Subcutaneous abdominal adipose tissue (tissue), 5 donors: ENCODE measurements at regions not wholly inside any gene's neighbourhood (a gene's known extent, or its start where the extent isn't known, plus 50 kb on each side); places are given as distances from the start of the nearest gene placed in this dataset.

Experiments
- H3K27ac ChIP-seq: one replicate; pipeline ENCODE4 v1.7.0; 2013; ENCODE audit warnings: low read depth, mild to moderate bottlenecking, inconsistent platforms, low read length, moderate library complexity
- H3K27me3 ChIP-seq, 5 donors: one replicate each; pipeline ENCODE4 v1.7.0; 2013; ENCODE audit warnings: low read length in 5 of 5, inconsistent platforms in 1 of 5; ENCODE audit not compliant: control insufficient read depth in 5 of 5, insufficient read depth in 4 of 5
- H3K36me3 ChIP-seq, 5 donors: one replicate each; pipeline ENCODE4 v1.7.0; 2013; ENCODE audit warnings: low read length in 5 of 5; ENCODE audit not compliant: control insufficient read depth in 5 of 5, insufficient read depth in 5 of 5
- H3K4me1 ChIP-seq, 5 donors: one replicate each; pipeline ENCODE4 v1.7.0; 2013; ENCODE audit warnings: low read length in 5 of 5, mild to moderate bottlenecking in 3 of 5, moderate library complexity in 1 of 5; ENCODE audit not compliant: control insufficient read depth in 5 of 5, insufficient read depth in 5 of 5
- H3K4me3 ChIP-seq, 5 donors: one replicate each; pipeline ENCODE4 v1.7.0; 2013; ENCODE audit warnings: low read length in 5 of 5, low read depth in 1 of 5
- H3K9ac ChIP-seq, 5 donors: one replicate each; pipeline ENCODE4 v1.7.0; 2013; ENCODE audit warnings: low read length in 5 of 5, mild to moderate bottlenecking in 4 of 5, moderate library complexity in 3 of 5
- H3K9me3 ChIP-seq, 5 donors: one replicate each; pipeline ENCODE4 v1.7.0; 2013; ENCODE audit warnings: low read length in 5 of 5; ENCODE audit not compliant: control insufficient read depth in 5 of 5
- donor health status: healthy.
- donor health status: healthy.
- donor health status: healthy.
- donor health status: healthy.
- donor health status: healthy.

DNA sequence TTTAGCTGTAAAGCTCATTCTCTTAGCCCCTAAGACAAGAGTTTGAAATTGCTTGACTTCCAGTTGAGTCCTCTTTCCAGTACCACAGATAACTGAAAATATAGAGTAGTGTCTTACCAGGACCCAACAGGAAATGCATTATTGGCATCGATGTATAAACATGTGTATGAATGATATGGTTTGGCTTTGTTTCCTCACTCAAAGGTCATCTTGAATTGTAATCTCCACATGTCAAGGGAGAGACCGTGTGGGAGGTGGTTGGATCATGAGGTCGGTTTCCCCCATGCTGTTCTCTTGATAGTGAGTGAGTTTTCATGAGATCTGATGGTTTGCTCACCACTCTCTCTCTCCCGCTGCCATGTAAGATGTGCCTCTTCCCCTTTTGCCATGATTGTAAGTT, 745.0 kb downstream of the TMEM182 start:
- no peaks in the 10 kb centered on the region for H3K36me3 ChIP-seq
- H3K4me1 ChIP-seq = no peaks in the 10 kb centered on the region
- H3K27ac ChIP-seq = no peak overlapping the region
- no peak overlapping the region for H3K4me3 ChIP-seq
- H3K27me3 ChIP-seq = no peaks in the 10 kb centered on the region
- peaks cover 0 to 4% (median 0%) of the 10 kb centered on the region in 5 donors for H3K9me3 ChIP-seq
- no peak overlapping the region for H3K9ac ChIP-seq

DNA sequence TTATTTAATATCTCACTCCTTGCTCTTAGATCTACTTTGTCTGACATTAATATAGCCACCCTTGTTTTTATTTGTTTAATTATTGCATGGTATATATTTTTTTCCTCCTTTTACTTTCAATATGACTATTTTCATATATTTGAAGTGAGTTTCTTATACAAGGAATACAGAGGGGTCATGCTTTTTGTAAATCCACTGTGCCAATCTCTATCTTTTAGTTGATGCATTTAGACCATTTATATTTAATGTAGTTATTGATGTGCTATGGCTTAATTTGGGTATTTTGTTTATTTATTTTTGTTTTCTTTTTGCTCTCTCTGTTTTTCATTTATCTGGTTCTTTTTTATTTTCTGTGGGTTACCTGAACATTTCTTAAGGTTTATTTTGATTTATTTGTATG, 750.6 kb downstream of the TMEM182 start:
- Histone ChIP-seq H3K4me3 (no peak overlapping the region), H3K9me3 (peaks cover 0 to 11% (median 0%) of the 10 kb centered on the region in 5 donors), H3K36me3 (no peaks in the 10 kb centered on the region), H3K27me3 (no peaks in the 10 kb centered on the region), H3K9ac (no peak overlapping the region), H3K4me1 (no peaks in the 10 kb centered on the region), H3K27ac (no peak overlapping the region)

DNA sequence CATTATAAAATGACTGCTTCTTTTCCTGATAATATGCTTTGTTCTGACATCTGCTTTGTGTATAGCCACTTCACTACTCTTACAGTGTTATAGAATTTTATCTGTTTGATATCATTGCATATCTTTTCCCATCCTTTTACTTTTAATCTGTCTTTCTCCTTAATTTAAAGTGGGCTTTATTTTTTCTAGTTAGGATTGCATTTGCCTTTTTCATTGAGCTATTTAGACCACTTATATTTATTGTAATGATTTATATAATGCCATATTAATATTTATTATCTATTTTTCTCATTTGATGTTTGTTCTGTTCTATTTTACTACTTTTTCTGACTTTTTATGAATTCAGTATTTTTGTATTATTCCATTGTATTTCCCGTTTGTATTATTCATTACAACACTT, 758.7 kb downstream of the TMEM182 start:
- H3K9me3 ChIP-seq = peaks cover 0 to 5% (median 0%) of the 10 kb centered on the region in 5 donors

DNA sequence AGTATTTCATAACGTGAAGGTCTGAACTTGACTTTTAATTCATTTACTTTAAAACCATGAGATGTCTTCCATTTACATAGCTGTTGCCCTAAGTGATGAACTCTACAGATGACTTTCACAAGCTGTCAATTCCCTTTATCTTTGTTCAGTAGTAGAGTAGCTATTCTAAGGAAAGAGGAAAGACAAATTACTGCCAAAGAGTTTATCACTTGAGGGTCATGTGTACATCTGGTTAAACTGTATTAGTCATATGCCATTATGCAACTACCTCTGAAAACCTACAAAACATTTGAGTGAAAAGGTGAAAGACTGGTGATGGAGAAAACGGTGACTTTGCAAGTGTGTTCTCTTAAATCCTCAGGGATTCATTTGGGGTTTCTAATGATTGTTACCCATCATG, 763.9 kb downstream of the TMEM182 start:
- H3K4me1 ChIP-seq = no peaks in the 10 kb centered on the region
- H3K27ac ChIP-seq = no peak overlapping the region
- H3K9me3 ChIP-seq = peaks cover 0 to 3% (median 0%) of the 10 kb centered on the region in 5 donors
- H3K27me3 ChIP-seq = no peaks in the 10 kb centered on the region
- H3K36me3 ChIP-seq = no peaks in the 10 kb centered on the region
- no peak overlapping the region for H3K4me3 ChIP-seq
- no peak overlapping the region for H3K9ac ChIP-seq

More for the DNA sequence above, 758.7 kb downstream of the TMEM182 start:
- no peak overlapping the region for H3K9ac ChIP-seq
- no peaks in the 10 kb centered on the region for H3K27me3 ChIP-seq
- no peaks in the 10 kb centered on the region for H3K36me3 ChIP-seq
- no peaks in the 10 kb centered on the region for H3K4me1 ChIP-seq
- H3K27ac ChIP-seq = no peak overlapping the region
- H3K4me3 ChIP-seq = no peak overlapping the region

DNA sequence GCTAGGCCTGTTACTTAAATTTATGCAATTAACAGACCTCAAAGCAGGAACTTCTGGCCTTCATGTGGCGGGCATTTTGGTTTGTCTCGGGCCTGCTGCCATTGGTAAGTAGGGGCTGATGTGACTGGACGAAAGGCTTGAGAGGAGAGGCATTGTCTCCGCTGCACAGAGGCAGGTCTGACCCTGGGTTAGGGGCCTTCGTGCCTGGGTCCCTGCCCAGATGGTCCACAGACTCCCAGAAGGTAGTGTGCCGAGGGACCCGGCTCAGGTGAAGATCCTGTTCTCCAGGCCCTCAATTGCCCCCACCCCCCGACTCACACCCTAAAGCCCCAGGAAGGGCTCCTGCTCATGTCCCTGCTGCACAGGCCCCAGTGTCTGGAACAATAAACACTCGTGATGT, 764.9 kb downstream of the TMEM182 start:
- Histone ChIP-seq H3K9me3 (peaks cover 0 to under 1% (median 0%) of the 10 kb centered on the region in 5 donors), H3K36me3 (no peaks in the 10 kb centered on the region), H3K27ac (no peak overlapping the region), H3K4me3 (no peak overlapping the region), H3K9ac (no peak overlapping the region), H3K4me1 (no peaks in the 10 kb centered on the region), H3K27me3 (no peaks in the 10 kb centered on the region)

DNA sequence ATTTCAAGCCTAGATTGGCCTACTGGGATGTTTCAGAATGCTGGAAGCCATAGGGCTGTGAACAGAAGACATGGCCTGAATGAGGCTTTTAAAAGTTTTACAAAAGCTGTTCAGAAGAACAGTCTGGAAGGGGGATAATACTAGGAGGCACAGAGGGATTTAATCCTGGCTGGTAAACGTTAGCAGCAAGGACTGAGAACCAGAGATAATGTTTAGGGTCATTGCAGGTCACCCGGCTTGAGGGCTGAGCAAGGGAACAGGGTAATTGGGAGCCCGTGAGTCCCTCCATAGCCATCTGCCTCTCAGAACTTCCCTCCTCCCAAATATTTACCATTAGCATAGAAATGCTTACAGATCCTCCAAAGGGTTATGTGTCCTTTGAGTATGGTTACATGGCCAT, 765.4 kb downstream of the TMEM182 start:
- H3K4me3 ChIP-seq = no peak overlapping the region
- H3K27me3 ChIP-seq = no peaks in the 10 kb centered on the region
- H3K27ac ChIP-seq = no peak overlapping the region
- no peak overlapping the region for H3K9ac ChIP-seq
- H3K36me3 ChIP-seq = no peaks in the 10 kb centered on the region
- H3K9me3 ChIP-seq = no peaks in the 10 kb centered on the region
- H3K4me1 ChIP-seq = no peaks in the 10 kb centered on the region

DNA sequence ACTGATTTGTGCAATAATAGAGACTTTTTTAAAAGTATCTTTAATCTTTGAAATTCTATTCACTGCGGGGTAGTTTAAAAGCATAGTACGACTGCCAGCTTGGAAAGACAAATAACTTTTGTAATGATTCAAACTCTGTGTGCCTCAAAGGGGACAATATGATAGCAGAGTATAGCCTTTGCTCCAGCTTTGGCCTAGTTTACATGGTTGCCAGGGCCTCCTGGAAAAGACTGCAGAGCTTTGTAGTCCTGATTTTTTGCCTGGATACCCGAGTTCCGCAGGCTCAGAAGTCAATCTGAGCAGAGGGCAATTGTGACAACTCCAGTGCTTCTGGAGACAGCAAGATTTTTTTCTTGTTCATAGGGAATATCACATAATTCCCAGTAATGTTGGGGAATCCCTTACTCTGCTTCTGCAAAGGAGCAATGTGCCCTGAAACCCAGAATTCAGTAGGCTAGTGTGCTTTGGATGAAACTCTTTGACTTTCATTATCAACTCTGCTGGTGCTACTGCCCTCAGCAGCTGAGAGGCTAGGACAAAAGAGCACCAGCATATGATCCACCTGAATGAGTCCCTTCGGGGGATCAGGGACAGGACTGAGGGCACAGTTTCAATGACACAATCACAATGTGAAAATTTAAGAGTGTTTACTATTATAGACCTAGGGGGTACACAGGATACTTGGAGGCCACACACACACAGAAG, 768.1 kb downstream of the TMEM182 start:
- H3K4me1 ChIP-seq = no peaks in the 10 kb centered on the region
- no peak overlapping the region for H3K9ac ChIP-seq
- H3K27me3 ChIP-seq = no peaks in the 10 kb centered on the region
- H3K27ac ChIP-seq = no peak overlapping the region
- no peak overlapping the region for H3K4me3 ChIP-seq
- no peaks in the 10 kb centered on the region for H3K9me3 ChIP-seq
- no peaks in the 10 kb centered on the region for H3K36me3 ChIP-seq

DNA sequence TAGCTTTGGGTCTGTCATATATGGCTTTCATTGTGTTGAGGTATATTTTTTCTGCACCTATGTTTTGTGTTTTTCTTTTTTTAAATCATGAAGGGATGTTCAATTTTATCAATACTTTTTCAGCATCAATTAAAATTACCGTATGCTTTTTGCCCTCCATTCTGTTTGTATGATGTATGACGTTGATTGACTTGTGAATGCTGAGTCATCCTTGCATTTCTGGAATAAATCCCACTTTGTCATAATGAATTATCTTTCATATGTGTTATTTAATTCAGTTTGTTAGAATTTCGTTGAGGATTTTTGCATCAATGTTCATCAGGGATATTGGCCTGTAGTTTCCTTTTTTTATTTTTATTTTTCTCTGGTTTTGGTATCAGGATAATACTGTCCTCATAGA, 790.9 kb downstream of the TMEM182 start:
- Histone ChIP-seq H3K9me3 (peaks cover 0 to 4% (median 0%) of the 10 kb centered on the region in 5 donors), H3K9ac (no peak overlapping the region), H3K4me1 (no peaks in the 10 kb centered on the region), H3K27me3 (no peaks in the 10 kb centered on the region), H3K4me3 (no peak overlapping the region), H3K27ac (no peak overlapping the region), H3K36me3 (no peaks in the 10 kb centered on the region)

DNA sequence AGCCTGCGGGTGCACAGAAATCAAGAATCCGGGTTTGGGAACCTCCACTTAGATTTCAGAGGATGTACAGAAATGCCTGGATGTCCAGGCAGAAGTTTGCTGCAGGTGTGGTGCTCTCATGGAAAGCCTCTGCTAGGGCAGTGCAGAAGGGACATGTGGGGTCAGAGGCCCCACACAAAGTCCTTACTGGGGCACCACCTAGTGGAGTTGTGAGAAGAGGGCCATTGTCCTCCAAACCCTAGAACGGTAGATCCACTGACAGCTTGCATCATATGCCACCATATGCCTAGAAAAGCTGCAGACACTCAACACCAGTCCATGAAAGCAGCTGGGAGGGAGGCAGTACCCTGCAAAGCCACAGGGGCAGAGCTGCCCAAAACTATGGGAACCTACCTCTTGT, 833.0 kb downstream of the TMEM182 start:
- no peaks in the 10 kb centered on the region for H3K36me3 ChIP-seq
- H3K9me3 ChIP-seq = peaks cover 0 to 17% (median 6%) of the 10 kb centered on the region in 5 donors
- H3K4me1 ChIP-seq = no peaks in the 10 kb centered on the region
- no peaks in the 10 kb centered on the region for H3K27me3 ChIP-seq
- H3K4me3 ChIP-seq = no peak overlapping the region
- no peak overlapping the region for H3K9ac ChIP-seq
- H3K27ac ChIP-seq = no peak overlapping the region

DNA sequence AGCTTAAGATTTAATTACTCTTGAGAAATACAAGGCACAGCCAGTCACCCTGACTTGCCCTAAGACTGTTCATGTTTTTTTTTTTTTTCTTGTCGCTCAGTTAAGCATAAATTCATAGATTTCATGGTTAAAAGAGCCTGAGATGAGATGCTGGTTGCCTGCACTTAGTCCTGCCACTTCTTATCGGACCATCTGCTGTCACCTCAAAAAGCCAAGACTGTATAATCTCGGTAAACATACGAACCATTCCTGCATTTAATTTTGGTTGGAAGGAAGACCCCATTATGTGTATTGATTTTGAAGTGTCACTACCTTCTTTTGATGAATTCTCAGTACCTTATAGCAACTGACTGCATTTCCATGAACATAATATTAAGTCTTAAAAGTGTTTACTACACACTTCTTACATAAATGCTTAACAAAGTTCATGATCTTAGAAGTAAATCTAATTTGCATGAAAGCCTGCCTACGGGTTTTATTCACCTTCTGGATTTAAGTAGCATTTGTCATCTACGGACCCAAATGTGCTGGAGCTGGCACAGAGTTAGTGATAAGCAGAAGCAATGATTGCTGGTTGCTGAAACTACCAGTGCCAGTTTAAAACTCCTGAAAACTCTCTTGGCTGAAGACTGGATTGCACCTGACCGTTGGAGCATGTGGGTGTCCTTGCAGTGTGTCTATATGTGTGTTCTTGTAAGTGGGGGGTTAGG, 843.4 kb downstream of the TMEM182 start:
- no peaks in the 10 kb centered on the region for H3K27me3 ChIP-seq
- no peaks in the 10 kb centered on the region for H3K4me1 ChIP-seq
- H3K9me3 ChIP-seq = peaks cover 0 to 3% (median 0%) of the 10 kb centered on the region in 5 donors
- no peak overlapping the region for H3K27ac ChIP-seq
- H3K36me3 ChIP-seq = no peaks in the 10 kb centered on the region
- no peak overlapping the region for H3K9ac ChIP-seq
- H3K4me3 ChIP-seq = no peak overlapping the region
